CD4-positive, CD25-positive, alpha-beta regulatory T cell (primary cell): ENCODE measurements at regions not wholly inside any gene's neighbourhood (a gene's known extent, or its start where the extent isn't known, plus 50 kb on each side); places are given as distances from the start of the nearest gene placed in this dataset.

ENCODE experiments used
- ATAC-seq, 2 donors: fragments of 150-1000 bp; cut with Tn5 transposase; one replicate each; pipeline ENCODE4 v1.10.0; 2021; ENCODE audit warnings: low read depth in 2 of 2, moderate number of reproducible peaks in 2 of 2, moderate library complexity in 1 of 2
- DNase-seq, 3 donors: peaks; one replicate each; pipeline versions ENCODE4 v3.0.0 to v3.0.0-alpha.2; 2012 to 2022; ENCODE audit warnings: mixed read lengths in 1 of 3
- H3K27ac ChIP-seq: one replicate; pipeline ENCODE4 v1.7.0; 2013; ENCODE audit warnings: mild to moderate bottlenecking, low read length; ENCODE audit not compliant: insufficient read depth, poor library complexity, severe bottlenecking
- H3K27me3 ChIP-seq: one replicate; pipeline ENCODE4 v1.7.0; 2013; ENCODE audit warnings: low read length; ENCODE audit not compliant: control insufficient read depth, insufficient read depth
- H3K36me3 ChIP-seq: one replicate; pipeline ENCODE4 v1.7.0; 2013; ENCODE audit warnings: mild to moderate bottlenecking, low read length, moderate library complexity; ENCODE audit not compliant: control insufficient read depth, insufficient read depth
- H3K4me1 ChIP-seq: 2 replicates; pipeline ENCODE4 v1.7.0; 2013; ENCODE audit warnings: mild to moderate bottlenecking, low read length; ENCODE audit not compliant: insufficient read depth, control insufficient read depth, poor library complexity, severe bottlenecking
- H3K4me3 ChIP-seq: one replicate; pipeline ENCODE4 v1.7.0; 2013; ENCODE audit warnings: low read depth, mild to moderate bottlenecking, low read length, moderate library complexity
- H3K9me3 ChIP-seq, 2 experiments: 1 replicate in 1 of 2; 2 replicates in 1 of 2; pipeline ENCODE4 v1.7.0; 2013; ENCODE audit warnings: low read length in 2 of 2, mild to moderate bottlenecking in 1 of 2, moderate library complexity in 1 of 2; ENCODE audit not compliant: control insufficient read depth in 2 of 2
- H3K27ac Mint-ChIP-seq, 3 donors: one replicate each; pipeline ENCODE4 v1.8.0; 2020 to 2022; ENCODE audit warnings: mild to moderate bottlenecking in 3 of 3, mixed read lengths in 3 of 3, moderate library complexity in 2 of 3
- H3K27me3 Mint-ChIP-seq: one replicate; pipeline ENCODE4 v1.8.0; 2022; ENCODE audit warnings: mild to moderate bottlenecking, mixed read lengths
- H3K36me3 Mint-ChIP-seq: one replicate; pipeline ENCODE4 v1.8.0; 2020; ENCODE audit warnings: mixed read lengths
- H3K4me1 Mint-ChIP-seq, 4 donors: one replicate each; pipeline ENCODE4 v1.8.0; 2020 to 2022; ENCODE audit warnings: mixed read lengths in 4 of 4, mild to moderate bottlenecking in 1 of 4
- H3K4me3 Mint-ChIP-seq, 4 donors: one replicate each; pipeline ENCODE4 v1.8.0; 2020 to 2022; ENCODE audit warnings: mild to moderate bottlenecking in 4 of 4, mixed read lengths in 4 of 4, moderate library complexity in 3 of 4
- H3K9me3 Mint-ChIP-seq, 7 donors: one replicate each; pipeline ENCODE4 v1.8.0; 2020 to 2022; ENCODE audit warnings: mixed read lengths in 7 of 7, mild to moderate bottlenecking in 3 of 7, moderate library complexity in 2 of 7

GRCh38 chr7:18154726-18155125 lies 127.1 kb upstream of the PRPS1L1 start:
- Histone ChIP-seq H3K36me3 (no peaks in the 10 kb centered on the region), H3K27me3 (no peaks in the 10 kb centered on the region), H3K9me3 (no peaks in the 10 kb centered on the region), H3K4me3 (no peak overlapping the region), H3K4me1 (no peaks in the 10 kb centered on the region), H3K27ac (no peak overlapping the region)
- no peaks in the 10 kb centered on the region for H3K27me3 Mint-ChIP-seq
- DNase-seq (no peak), ATAC-seq (no peak)
- no peak overlapping the region for H3K4me3 Mint-ChIP-seq
- no peaks in the 10 kb centered on the region for H3K36me3 Mint-ChIP-seq
- no peaks in the 10 kb centered on the region for H3K4me1 Mint-ChIP-seq
- H3K27ac Mint-ChIP-seq: no peak overlapping the region
- H3K9me3 Mint-ChIP-seq: no peaks in the 10 kb centered on the region

GRCh38 chr7:18157233-18157632 lies 129.6 kb upstream of the PRPS1L1 start:
- H3K27me3 ChIP-seq: no peaks in the 10 kb centered on the region
- H3K4me3 Mint-ChIP-seq: no peak overlapping the region
- no peak for DNase-seq
- no peaks in the 10 kb centered on the region for H3K9me3 Mint-ChIP-seq
- H3K27me3 Mint-ChIP-seq: no peaks in the 10 kb centered on the region
- H3K4me1 ChIP-seq: no peaks in the 10 kb centered on the region
- H3K9me3 ChIP-seq: no peaks in the 10 kb centered on the region
- no peaks in the 10 kb centered on the region for H3K4me1 Mint-ChIP-seq
- ATAC-seq: no peak
- no peak overlapping the region for H3K4me3 ChIP-seq
- H3K27ac Mint-ChIP-seq: no peak overlapping the region
- H3K36me3 Mint-ChIP-seq: no peaks in the 10 kb centered on the region
- H3K27ac ChIP-seq: no peak overlapping the region
- no peaks in the 10 kb centered on the region for H3K36me3 ChIP-seq

- Histone ChIP-seq H3K27ac (no peak overlapping the region), H3K36me3 (no peaks in the 10 kb centered on the region), H3K4me1 (no peaks in the 10 kb centered on the region), H3K4me3 (no peak overlapping the region), H3K27me3 (no peaks in the 10 kb centered on the region), H3K9me3 (no peaks in the 10 kb centered on the region)
- Mint-ChIP-seq H3K9me3 (peaks cover 0 to 1% (median 0%) of the 10 kb centered on the region in 7 donors), H3K4me3 (no peak overlapping the region), H3K4me1 (no peaks in the 10 kb centered on the region), H3K27ac (no peak overlapping the region), H3K27me3 (peaks cover 4% of the 10 kb centered on the region), H3K36me3 (no peaks in the 10 kb centered on the region)
- DNase-seq: no peak
- ATAC-seq: no peak
Measured at GRCh38 chr7:18162657-18163056, 135.0 kb upstream of the PRPS1L1 start.

- Mint-ChIP-seq H3K36me3 (no peaks in the 10 kb centered on the region), H3K27me3 (peaks cover 4% of the 10 kb centered on the region), H3K4me3 (no peak overlapping the region), H3K4me1 (no peaks in the 10 kb centered on the region), H3K27ac (no peak overlapping the region), H3K9me3 (peaks cover 0 to 1% (median 0%) of the 10 kb centered on the region in 7 donors)
- no peaks in the 10 kb centered on the region for H3K4me1 ChIP-seq
- H3K27me3 ChIP-seq: no peaks in the 10 kb centered on the region
- no peaks in the 10 kb centered on the region for H3K9me3 ChIP-seq
- no peaks in the 10 kb centered on the region for H3K36me3 ChIP-seq
- no peak overlapping the region for H3K27ac ChIP-seq
- no peak for DNase-seq
- no peak overlapping the region for H3K4me3 ChIP-seq
- ATAC-seq: no peak
Measured at GRCh38 chr7:18163091-18163490, 135.4 kb upstream of the PRPS1L1 start.

- no peaks in the 10 kb centered on the region for H3K27me3 ChIP-seq
- H3K4me3 Mint-ChIP-seq: no peak overlapping the region
- peaks cover 4% of the 10 kb centered on the region for H3K27me3 Mint-ChIP-seq
- no peaks in the 10 kb centered on the region for H3K4me1 ChIP-seq
- no peaks in the 10 kb centered on the region for H3K36me3 Mint-ChIP-seq
- no peak overlapping the region for H3K27ac Mint-ChIP-seq
- DNase-seq (no peak), ATAC-seq (no peak)
- H3K36me3 ChIP-seq: no peaks in the 10 kb centered on the region
- no peak overlapping the region for H3K27ac ChIP-seq
- H3K9me3 Mint-ChIP-seq: peaks cover 0 to 2% (median 0%) of the 10 kb centered on the region in 7 donors
- no peaks in the 10 kb centered on the region for H3K9me3 ChIP-seq
- no peak overlapping the region for H3K4me3 ChIP-seq
- no peaks in the 10 kb centered on the region for H3K4me1 Mint-ChIP-seq
Measured at GRCh38 chr7:18165166-18165565, 137.5 kb upstream of the PRPS1L1 start.

GRCh38 chr7:18166002-18166401 lies 138.4 kb upstream of the PRPS1L1 start:
- H3K4me3 ChIP-seq: no peak overlapping the region
- DNase-seq (no peak), ATAC-seq (no peak)
- Mint-ChIP-seq H3K9me3 (peaks cover 0 to 2% (median 0%) of the 10 kb centered on the region in 7 donors), H3K4me1 (no peaks in the 10 kb centered on the region), H3K36me3 (no peaks in the 10 kb centered on the region), H3K4me3 (no peak overlapping the region), H3K27me3 (peaks cover 4% of the 10 kb centered on the region), H3K27ac (no peak overlapping the region)
- no peaks in the 10 kb centered on the region for H3K27me3 ChIP-seq
- no peaks in the 10 kb centered on the region for H3K4me1 ChIP-seq
- H3K36me3 ChIP-seq: no peaks in the 10 kb centered on the region
- H3K27ac ChIP-seq: no peak overlapping the region
- no peaks in the 10 kb centered on the region for H3K9me3 ChIP-seq

GRCh38 chr7:18167815-18168214 lies 140.2 kb upstream of the PRPS1L1 start:
- Mint-ChIP-seq H3K4me3 (no peak overlapping the region), H3K4me1 (no peaks in the 10 kb centered on the region), H3K27ac (no peak overlapping the region), H3K9me3 (peaks cover 0 to 2% (median 1%) of the 10 kb centered on the region in 7 donors), H3K27me3 (peaks cover 4% of the 10 kb centered on the region), H3K36me3 (no peaks in the 10 kb centered on the region)
- H3K4me3 ChIP-seq: no peak overlapping the region
- H3K9me3 ChIP-seq: no peaks in the 10 kb centered on the region
- H3K36me3 ChIP-seq: no peaks in the 10 kb centered on the region
- no peak for ATAC-seq
- no peak overlapping the region for H3K27ac ChIP-seq
- no peak for DNase-seq
- no peaks in the 10 kb centered on the region for H3K27me3 ChIP-seq
- H3K4me1 ChIP-seq: no peaks in the 10 kb centered on the region

- H3K27ac Mint-ChIP-seq: no peak overlapping the region
- Histone ChIP-seq H3K4me1 (no peaks in the 10 kb centered on the region), H3K4me3 (no peak overlapping the region), H3K36me3 (no peaks in the 10 kb centered on the region), H3K9me3 (no peaks in the 10 kb centered on the region), H3K27ac (no peak overlapping the region), H3K27me3 (no peaks in the 10 kb centered on the region)
- no peak overlapping the region for H3K4me3 Mint-ChIP-seq
- DNase-seq (no peak), ATAC-seq (no peak)
- H3K27me3 Mint-ChIP-seq: no peaks in the 10 kb centered on the region
- H3K9me3 Mint-ChIP-seq: peaks cover 0 to 2% (median 1%) of the 10 kb centered on the region in 7 donors
- no peaks in the 10 kb centered on the region for H3K36me3 Mint-ChIP-seq
- no peaks in the 10 kb centered on the region for H3K4me1 Mint-ChIP-seq
Measured at GRCh38 chr7:18174996-18175395, 147.3 kb upstream of the PRPS1L1 start.
